ENCODE measurements at regions not wholly inside any gene's neighbourhood (a gene's known extent, or its start where the extent isn't known, plus 50 kb on each side); places are given as distances from the start of the nearest gene placed in this dataset.

DNA sequence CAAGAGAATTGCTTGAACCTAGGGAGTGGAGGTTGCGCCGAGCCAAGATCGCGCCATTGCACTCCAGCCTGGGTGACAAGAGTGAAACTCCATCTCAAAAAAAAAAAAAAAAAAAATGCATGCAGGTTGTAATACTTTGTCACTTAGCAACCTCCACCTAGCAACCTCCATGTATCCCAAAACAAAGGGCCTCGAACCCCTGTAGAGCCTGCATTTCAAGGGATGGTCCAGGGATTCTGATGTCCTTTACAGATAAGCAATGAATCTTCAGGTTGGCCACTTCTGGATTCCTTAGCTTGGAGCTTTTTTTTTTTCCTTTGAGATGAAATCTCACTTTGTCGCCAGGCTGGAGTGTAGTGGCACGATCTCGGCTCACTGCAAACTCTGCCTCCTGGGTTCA, 1211.0 kb downstream of the TYW1 start:
- no peaks in the 10 kb centered on the region for H3K79me2 ChIP-seq (ENCODE audit: insufficient read depth, low read length)
- H3K27ac ChIP-seq (ENCODE audit: low read depth, low read length): no peak overlapping the region
- H3K4me1 ChIP-seq (ENCODE audit: insufficient read depth, low read length): no peaks in the 10 kb centered on the region
- no peak overlapping the region for H3K4me3 ChIP-seq (ENCODE audit: insufficient read depth, low read length)
- no peak overlapping the region for H3K4me2 ChIP-seq (ENCODE audit: insufficient read depth, low read length)
- TF ChIP-seq, protein P1, sequence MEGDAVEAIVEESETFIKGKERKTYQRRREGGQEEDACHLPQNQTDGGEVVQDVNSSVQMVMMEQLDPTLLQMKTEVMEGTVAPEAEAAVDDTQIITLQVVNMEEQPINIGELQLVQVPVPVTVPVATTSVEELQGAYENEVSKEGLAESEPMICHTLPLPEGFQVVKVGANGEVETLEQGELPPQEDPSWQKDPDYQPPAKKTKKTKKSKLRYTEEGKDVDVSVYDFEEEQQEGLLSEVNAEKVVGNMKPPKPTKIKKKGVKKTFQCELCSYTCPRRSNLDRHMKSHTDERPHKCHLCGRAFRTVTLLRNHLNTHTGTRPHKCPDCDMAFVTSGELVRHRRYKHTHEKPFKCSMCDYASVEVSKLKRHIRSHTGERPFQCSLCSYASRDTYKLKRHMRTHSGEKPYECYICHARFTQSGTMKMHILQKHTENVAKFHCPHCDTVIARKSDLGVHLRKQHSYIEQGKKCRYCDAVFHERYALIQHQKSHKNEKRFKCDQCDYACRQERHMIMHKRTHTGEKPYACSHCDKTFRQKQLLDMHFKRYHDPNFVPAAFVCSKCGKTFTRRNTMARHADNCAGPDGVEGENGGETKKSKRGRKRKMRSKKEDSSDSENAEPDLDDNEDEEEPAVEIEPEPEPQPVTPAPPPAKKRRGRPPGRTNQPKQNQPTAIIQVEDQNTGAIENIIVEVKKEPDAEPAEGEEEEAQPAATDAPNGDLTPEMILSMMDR (IDR thresholded peaks at IDR 0.05; ENCODE audit: extremely low read depth, low read depth, low read length): no peak
- no peaks in the 10 kb centered on the region for H3K27me3 ChIP-seq (ENCODE audit: insufficient read depth, low read length)
- no peaks in the 10 kb centered on the region for H3K9me3 ChIP-seq (ENCODE audit: low read depth, low read length)
- no peak overlapping the region for H2AFZ ChIP-seq (ENCODE audit: low read length)
- DNase-seq (ENCODE audit: insufficient read length, low spot score, missing footprints): no peak
- H3K36me3 ChIP-seq (ENCODE audit: insufficient read depth, low read length): no peaks in the 10 kb centered on the region
- no peaks in the 10 kb centered on the region for H4K20me1 ChIP-seq (ENCODE audit: insufficient read depth, low read length)

DNA sequence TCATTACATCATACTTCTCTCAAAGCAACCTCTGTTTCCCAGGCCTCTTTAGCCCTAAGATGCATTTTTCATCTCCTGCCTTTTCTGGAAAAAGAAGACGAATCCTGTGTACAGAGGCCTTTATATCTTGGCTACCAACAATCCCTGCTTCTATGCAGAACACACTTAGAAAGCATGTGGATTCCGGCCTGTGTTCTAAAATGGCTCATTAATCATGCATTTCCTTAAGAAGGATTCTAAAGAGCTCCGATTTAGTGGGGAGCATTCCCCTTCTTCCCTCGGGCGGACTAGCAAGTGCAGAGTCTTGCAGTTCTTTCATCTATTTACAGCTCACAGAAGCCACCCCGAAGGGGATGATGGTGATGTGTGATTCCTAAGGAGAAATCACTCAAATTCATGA, 1212.9 kb downstream of the TYW1 start:
- no peaks in the 10 kb centered on the region for H4K20me1 ChIP-seq (ENCODE audit: insufficient read depth, low read length)
- no peaks in the 10 kb centered on the region for H3K36me3 ChIP-seq (ENCODE audit: insufficient read depth, low read length)
- no peaks in the 10 kb centered on the region for H3K9me3 ChIP-seq (ENCODE audit: low read depth, low read length)
- H3K4me1 ChIP-seq (ENCODE audit: insufficient read depth, low read length): no peaks in the 10 kb centered on the region
- no peak overlapping the region for H3K27ac ChIP-seq (ENCODE audit: low read depth, low read length)
- H3K27me3 ChIP-seq (ENCODE audit: insufficient read depth, low read length): no peaks in the 10 kb centered on the region
- H3K4me2 ChIP-seq (ENCODE audit: insufficient read depth, low read length): no peak overlapping the region
- DNase-seq (ENCODE audit: insufficient read length, low spot score, missing footprints): no peak
- H3K4me3 ChIP-seq (ENCODE audit: insufficient read depth, low read length): no peak overlapping the region
- no peak overlapping the region for H2AFZ ChIP-seq (ENCODE audit: low read length)
- TF ChIP-seq, protein P1 (IDR thresholded peaks at IDR 0.05; ENCODE audit: extremely low read depth, low read depth, low read length): no peak
- no peaks in the 10 kb centered on the region for H3K79me2 ChIP-seq (ENCODE audit: insufficient read depth, low read length)

DNA sequence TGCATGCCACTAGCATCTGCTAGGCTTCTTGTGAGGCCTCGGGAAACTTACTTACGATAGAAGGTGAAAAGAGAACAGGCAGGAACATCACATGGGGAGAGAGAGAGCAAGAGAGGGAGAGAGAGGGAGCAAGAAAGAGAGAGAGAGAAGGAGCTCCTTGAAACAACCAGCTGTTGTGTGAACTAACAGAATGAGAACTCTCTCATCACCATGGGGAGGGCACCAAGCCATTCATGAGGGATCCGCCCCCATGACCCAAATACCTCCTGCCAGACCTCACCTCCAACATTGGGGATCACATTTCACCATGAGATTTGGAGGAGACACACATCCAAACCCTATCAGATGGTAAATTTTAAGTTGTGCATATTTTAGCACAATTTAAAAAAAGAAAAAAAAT, 1217.2 kb downstream of the TYW1 start:
- H3K4me3 ChIP-seq (ENCODE audit: insufficient read depth, low read length): no peak overlapping the region
- TF ChIP-seq, protein P1 (IDR thresholded peaks at IDR 0.05; ENCODE audit: extremely low read depth, low read depth, low read length): no peak

DNA sequence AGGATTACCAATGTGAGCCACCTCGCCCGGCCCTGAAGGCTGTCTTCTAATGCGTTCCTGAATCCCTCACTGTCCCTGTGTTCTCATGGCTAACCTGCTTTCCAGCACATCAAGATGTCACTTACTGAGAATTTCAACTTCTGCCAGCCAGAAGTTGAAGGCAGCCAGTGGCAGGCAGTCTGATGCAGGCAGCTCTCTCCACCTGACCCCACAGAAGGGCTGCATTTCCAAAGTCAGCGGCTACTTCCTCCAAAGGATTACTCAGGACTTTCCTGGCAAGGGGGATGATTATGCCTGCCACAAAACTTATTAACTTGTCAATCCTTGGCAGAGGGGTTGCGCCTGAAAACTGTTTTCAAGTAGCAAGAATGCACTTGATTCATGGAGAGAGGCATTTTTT, 1219.4 kb downstream of the TYW1 start:
- Histone ChIP-seq H3K9me3 (ENCODE audit: low read depth, low read length) (no peaks in the 10 kb centered on the region), H3K36me3 (ENCODE audit: insufficient read depth, low read length) (no peaks in the 10 kb centered on the region), H4K20me1 (ENCODE audit: insufficient read depth, low read length) (no peaks in the 10 kb centered on the region), H3K4me3 (ENCODE audit: insufficient read depth, low read length) (no peak overlapping the region), H2AFZ (ENCODE audit: low read length) (no peak overlapping the region), H3K27me3 (ENCODE audit: insufficient read depth, low read length) (no peaks in the 10 kb centered on the region), H3K79me2 (ENCODE audit: insufficient read depth, low read length) (no peaks in the 10 kb centered on the region), H3K4me1 (ENCODE audit: insufficient read depth, low read length) (no peaks in the 10 kb centered on the region), H3K4me2 (ENCODE audit: insufficient read depth, low read length) (no peak overlapping the region), H3K27ac (ENCODE audit: low read depth, low read length) (no peak overlapping the region)
- no peak for DNase-seq (ENCODE audit: insufficient read length, low spot score, missing footprints)
- TF ChIP-seq, protein P1 (IDR thresholded peaks at IDR 0.05; ENCODE audit: extremely low read depth, low read depth, low read length): no peak

More for the DNA sequence above, 1217.2 kb downstream of the TYW1 start:
- H3K27me3 ChIP-seq (ENCODE audit: insufficient read depth, low read length): no peaks in the 10 kb centered on the region
- no peaks in the 10 kb centered on the region for H4K20me1 ChIP-seq (ENCODE audit: insufficient read depth, low read length)
- H3K27ac ChIP-seq (ENCODE audit: low read depth, low read length): no peak overlapping the region
- no peaks in the 10 kb centered on the region for H3K36me3 ChIP-seq (ENCODE audit: insufficient read depth, low read length)
- H3K79me2 ChIP-seq (ENCODE audit: insufficient read depth, low read length): no peaks in the 10 kb centered on the region
- H2AFZ ChIP-seq (ENCODE audit: low read length): no peak overlapping the region
- no peak overlapping the region for H3K4me2 ChIP-seq (ENCODE audit: insufficient read depth, low read length)
- no peaks in the 10 kb centered on the region for H3K9me3 ChIP-seq (ENCODE audit: low read depth, low read length)
- H3K4me1 ChIP-seq (ENCODE audit: insufficient read depth, low read length): no peaks in the 10 kb centered on the region
- DNase-seq (ENCODE audit: insufficient read length, low spot score, missing footprints): no peak

Measured in osteoblast (primary cell).